HG03520 (cell line): ENCODE measurements at regions not wholly inside any gene's neighbourhood (a gene's known extent, or its start where the extent isn't known, plus 50 kb on each side); places are given as distances from the start of the nearest gene placed in this dataset.

ENCODE experiments used
- ATAC-seq: cut with Tn5 transposase; IDR thresholded peaks from one replicate; pipeline ENCODE4 v1.9.1; 2021; ENCODE audit warnings: mild to moderate bottlenecking, moderate library complexity; ENCODE audit not compliant: unreplicated experiment

DNA sequence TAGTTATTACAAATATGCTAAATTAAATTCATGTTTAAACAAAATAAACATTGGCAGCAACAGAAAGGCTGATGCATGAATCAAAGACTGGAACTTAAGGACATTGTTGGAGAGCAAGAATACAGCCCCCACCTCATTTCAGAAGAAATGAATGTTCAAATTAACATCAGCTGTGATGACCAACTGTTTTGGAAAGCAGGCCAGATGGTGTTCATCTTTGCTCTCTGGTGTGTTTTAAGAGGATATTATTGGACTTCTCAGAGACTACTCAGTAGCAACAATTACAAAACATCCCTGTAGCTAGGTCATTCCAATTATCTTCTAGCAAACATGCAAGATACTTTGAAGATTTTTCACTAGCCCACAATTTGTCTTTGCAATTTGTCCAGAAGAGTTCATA is 118.6 kb upstream of the DOK5 start:
- no peak for ATAC-seq

DNA sequence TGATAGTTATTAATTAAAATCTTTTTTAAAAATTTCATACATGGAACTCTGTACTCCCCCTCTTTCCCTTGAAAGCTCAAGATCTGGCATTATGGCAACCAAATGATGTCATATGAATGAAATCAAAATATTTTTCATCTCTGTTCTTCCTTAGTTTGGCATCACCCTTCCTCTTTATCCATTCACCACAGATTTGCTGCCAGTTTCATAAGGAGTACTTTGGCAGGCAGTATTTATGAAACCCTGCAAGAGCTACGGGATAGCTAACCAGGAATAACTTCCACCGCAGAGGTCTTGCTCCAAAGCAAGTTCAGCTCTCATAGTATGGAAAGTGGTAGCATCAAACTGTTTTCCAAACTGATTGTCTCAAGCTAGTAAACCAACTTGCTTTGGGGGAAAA is 113.9 kb upstream of the DOK5 start:
- no peak for ATAC-seq

DNA sequence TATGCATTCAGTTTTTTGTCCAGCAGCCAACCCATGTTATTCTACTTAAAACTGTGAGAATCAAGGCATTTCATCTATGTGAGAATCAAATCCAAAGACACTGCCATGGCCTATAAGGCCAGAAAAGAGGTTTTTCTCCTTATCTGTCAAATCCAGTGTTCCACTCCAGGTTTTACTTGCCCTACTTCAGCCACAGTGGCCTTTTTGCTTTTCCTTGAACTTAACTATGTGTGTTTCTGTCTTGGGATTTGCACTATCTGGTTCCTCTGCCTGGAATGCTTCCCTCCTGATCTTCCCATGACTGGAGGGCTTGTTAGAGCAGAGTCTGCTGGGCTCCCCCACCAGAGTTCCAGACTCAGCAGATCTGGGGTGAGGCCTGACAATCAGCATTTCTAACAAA is 113.1 kb upstream of the DOK5 start:
- no peak for ATAC-seq

DNA sequence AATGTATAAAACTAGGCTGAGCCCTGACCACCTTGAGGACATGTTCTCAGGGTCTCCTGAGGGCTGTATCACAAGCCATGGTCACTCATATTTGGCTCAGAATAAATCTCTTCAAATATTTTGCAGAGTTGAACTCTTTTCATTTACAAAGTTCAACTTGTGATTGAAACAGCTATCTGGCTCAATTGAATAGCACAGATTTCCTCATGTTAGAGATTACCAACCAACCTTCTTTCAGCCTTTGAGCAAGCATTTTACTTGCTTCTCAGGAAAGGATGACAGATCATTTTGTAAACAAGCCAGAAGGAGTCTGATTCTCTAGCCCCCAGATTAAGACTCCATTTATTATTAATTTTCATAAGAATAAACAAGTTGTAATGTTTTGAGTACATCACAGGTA is 111.0 kb upstream of the DOK5 start:
- no peak for ATAC-seq

DNA sequence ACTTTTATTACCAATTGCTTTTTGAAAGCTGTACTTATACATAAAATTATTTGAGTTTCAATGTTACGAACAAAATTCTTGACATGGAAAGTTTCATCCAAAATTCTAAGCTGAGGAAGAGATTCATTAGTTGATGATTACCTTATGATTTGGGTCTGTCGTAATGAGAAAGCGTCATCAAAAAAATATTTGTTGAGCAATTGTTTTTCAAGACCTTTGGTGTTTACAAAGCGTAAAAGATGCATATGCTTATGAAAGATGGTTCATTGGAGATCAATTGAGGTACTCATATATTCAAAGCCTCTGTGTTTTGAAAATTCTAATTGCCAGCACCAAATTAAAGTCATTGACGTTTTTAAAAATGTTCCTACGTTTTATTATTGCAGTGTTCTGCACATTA is 110.5 kb upstream of the DOK5 start:
- no peak for ATAC-seq

DNA sequence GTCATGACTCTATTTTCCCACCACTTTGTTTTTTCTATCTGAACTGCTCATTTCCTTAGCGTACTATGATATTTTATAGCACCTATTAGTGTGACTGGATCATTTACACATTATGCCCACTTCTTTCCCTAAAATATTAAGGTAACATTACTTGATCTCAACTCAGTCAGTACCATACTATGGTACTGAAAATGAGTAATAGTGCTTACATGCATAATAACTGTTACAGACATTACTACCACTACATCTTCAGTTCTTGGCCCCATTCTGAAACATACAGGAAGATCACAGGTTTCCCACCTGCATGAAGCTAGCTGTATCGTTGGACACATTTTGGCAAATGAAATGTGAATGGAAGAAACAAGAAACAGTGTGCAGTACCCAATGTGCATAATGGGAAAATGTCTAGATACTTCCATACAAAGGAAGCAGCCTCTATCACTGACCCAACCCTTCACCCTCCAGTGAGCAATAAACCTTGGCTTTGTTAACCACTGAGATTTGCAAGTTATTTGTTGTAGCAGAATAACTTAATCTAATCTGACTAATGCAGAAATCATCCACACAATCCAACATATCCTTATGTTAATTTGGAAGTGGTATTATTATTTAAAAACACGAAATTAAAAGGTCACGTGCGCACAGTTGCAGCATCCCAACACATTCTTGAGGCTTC is 108.6 kb upstream of the DOK5 start:
- no peak for ATAC-seq

DNA sequence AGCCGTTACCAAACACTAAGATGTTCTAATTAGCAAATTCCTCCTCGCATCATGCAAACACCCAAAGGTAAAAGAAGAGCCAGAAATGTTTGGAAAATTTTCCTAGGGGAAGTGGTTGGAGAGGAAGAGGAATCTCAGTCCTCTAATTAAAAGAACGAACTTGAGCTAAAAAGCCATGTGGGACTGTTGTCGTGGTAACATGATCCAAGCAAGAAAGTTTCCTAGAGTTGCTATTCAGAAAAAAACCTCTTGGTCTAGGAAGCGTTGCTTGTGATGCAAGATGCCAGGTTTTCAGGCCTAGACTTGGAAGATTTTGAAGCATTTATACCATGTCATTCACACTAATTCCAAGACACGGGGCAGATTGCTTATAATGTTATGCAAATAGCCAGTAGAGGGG is 106.8 kb upstream of the DOK5 start:
- no peak for ATAC-seq

DNA sequence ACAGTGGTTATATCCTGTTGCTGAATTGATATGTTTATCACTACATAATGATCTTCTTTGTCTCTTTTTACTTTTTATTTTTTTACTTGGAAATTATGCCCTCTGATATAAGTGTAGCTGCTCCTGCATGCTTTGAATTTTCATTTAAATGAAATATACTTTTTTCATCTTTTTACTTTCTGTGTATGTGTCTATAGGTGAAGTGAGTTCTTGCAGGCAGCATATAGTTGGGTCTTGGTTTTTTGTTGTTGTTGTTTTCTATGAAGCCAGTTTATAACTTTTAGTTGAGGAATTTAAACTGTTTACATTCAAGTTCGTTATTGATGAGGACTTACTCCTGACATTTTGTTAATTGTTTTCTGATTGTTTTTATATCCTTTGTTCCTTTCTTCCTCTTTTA is 103.1 kb upstream of the DOK5 start:
- no peak for ATAC-seq

DNA sequence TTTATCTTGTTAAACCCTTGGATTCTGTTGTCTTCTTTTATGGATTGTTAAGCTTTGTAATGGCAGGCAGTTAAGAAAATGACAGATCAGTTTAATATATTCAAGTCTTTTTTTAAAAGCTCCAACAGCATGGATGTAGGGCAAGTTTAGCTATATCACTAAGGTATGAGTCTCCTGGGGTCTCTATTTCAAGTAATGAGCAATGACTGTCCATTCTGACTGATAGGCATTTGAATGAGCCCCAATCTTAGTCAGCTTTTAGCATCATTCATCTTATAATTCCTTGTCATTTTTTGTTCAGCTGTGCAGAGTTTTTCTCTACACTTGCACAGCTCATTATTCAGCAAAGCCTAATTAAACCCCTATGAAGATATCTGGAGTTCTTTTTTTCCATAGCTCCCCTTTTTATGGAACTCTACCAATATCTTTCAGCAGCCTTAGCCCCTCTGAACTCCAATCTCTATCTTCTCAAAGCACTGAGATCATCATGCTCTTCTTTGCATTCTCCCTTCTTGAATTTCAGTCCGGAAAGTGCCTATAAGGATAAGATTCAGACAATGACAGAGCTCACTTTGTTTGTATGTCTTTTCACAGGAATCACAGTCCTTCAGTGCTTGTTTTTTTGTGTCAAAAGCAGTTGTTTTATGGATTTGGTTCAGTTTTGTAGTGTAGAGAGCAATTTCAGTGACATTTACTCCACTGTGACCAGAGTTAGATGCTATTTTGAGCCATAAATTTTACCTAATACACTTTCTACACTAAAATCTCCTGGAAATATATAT is 97.2 kb upstream of the DOK5 start:
- ATAC-seq = no peak

DNA sequence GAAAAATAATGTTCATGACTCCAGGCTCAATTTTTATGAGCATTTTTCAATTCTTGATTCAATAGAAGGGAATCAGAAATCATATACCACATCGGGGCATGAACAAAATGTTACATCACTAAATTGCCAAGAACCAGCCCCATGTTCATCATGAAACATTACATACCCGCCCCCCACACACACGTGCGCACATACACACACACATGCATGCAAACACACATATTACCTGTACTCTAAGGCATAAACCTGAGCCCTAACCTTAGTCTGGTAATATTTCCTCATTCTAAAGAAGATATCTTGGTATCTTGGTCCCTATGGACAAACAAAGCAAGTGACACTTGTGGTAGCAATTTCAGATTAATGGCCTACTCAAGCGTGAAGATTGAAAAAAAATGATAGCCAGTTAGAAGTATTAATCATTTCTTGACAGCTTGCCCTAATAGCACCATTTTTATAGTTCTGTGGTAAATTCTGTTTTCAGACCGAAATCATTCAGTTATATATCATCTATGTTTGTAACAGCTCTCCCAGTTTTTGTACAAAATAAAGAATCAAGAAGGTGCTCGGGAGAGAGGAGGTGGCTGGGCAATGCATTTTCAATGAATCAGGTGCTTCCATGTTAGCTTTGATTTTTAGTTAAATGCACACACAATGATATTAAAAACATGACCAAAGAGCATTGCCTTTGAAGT is 95.4 kb upstream of the DOK5 start:
- ATAC-seq = no peak

DNA sequence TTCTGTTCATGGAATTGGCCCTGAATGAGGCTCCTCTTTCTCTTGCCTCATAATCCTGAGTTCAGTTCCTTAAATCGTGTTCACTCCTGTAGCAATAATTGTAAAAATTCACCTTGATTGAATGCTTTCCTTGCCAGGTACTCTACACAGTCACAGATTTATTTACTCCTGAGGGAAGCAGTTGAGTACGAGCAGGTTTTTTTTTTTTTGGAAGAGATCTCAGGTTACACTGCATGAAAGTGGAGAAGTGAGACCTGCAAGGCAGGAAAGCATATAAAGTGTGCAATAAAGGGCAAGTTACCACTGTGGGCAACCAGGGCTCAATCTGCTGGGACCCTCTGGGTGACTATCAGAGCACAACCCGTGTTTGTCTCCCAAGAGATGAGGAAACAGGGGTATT is 93.0 kb upstream of the DOK5 start:
- no peak for ATAC-seq

DNA sequence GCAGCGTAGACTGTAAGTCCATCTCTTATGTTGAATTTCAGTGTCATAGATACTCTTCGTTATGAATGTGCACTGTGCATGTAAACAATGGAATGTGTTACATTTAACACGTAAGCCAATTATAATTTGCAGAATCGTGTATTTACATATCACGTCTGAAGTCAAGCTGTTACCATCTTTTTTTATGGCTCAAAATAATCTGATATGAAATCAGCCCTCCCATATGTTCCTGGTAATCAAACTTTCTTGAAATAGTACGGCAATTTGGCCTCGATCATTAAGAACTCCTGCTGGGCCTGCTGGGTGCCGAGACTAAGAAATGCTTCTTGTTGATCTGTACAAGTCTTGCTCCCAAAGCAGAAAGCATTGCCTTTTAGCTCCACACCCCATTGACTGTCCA is 89.6 kb upstream of the DOK5 start:
- no peak for ATAC-seq

DNA sequence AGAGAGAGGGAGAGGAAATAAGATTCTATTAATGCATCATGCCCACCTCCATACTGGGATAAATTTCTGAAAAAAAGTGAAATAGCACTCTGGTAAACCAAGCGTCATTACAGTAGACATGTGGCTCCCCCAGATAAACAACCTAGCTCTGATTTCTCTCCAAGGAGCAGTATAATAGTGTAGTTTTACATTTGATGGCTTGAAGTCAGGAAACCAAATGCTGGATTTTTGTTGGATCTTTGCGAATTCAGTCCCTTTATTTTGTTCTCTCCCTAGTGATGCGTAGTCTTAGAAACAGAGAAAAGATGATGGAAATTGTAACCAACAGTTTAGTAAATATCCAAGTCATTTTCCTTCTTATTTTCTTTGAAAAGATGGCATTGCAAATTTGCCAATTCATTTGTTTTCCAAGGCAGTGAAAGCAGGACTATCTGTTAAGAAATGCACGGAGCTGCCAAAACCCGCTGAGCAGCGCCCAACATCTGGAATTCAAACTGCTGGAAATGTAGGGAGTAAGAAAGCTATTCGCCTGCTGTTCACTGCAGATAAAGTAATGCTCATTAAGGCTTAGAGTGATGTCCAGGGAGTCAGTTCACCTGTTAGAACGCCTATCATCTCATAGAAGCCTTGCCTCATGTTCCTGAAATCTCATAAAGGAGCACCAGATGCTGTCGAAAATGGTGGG is 85.7 kb upstream of the DOK5 start:
- no peak for ATAC-seq

DNA sequence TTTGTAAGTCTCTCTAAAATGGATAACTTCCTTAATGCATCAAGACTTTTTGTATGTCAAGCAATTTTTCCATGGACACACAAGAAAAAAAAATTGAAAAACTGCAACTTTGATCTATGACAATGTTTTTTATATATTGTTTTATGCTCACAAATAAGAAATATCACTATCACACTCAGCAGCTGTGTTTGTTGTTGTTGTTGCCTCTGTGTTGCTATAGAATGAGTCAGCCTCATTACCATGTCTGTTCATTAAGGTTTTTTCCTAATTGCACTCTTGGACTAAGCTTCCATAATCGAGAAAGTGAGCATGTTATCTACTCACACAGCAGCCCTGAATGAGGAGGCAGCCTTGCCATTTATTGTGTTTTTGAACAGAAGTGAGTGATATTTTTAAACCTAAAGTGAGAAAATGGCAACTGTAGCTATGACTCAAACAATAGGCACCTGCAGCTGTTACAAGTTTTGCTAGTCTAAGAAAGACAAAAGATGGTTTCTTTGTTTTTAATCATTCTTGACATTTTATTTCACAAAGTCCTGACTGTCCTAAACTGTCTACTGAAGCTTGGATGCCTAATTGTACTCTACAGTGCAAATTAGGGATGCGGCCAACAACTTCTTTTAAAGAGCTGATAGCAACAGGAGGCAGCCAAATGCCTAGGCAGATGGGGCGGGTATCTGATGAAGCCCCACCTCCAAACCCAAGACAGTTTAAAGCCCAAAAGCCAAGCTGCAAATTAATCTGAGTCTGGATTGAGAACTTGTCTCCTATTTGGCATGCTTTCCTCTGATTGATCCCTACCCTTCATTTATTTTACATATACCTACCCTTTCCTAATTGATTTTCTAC is 77.9 kb upstream of the DOK5 start:
- ATAC-seq = no peak

DNA sequence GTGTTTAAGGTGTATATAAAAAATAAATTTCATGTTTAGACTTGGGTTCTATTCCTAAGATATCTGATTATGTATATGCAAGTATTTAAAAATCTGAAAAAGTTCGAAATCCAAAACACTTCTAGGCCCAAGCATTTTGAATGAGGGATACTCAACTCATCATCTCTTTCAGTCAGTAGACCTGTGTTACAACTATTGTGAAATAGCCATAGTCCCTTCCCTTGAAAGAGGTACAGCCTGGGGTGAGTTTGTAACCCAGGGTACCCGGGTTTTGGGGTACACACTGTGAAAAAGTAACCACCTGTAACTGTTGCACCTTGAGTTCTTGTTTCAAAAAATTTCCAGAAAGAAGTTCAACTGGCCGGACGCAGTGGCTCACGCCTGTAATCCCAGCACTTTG is 76.6 kb upstream of the DOK5 start:
- no peak for ATAC-seq

DNA sequence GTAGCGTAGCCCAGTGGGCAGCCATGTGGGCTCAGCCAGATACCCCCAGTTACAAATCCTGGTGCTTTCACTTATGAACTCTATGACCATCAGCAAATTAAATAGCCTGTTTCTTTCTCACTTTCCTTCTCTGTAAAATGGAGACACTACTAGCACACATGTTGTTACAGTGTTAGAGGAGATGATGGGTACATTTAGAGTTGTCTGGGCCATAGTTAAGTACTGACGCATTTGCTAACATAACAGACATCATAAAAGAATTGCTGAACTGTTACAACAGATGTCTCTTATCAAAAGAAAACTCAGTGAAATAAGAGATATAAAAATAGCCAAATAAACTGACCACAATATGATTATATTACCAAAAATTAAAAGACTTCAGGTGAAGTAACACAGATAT is 69.9 kb upstream of the DOK5 start:
- no peak for ATAC-seq

DNA sequence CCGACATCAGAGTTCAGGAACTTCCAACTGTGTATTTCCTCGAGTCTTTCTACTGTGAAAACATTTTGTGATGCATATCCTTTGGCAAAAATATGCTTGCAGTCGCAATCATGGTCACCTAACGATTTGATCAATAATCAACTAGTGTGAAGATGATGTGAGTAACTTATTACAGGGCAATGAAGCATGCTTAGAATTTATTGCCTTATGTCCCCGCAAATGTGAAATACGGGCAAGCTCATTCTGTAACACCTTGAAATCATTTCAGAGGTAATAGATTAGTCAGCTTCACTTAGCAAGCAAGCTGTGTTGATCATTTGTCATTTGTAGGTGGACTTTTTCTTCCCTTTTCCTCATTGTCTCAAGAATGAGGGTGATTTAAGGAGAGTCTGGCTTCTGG is 67.9 kb upstream of the DOK5 start:
- ATAC-seq = no peak

DNA sequence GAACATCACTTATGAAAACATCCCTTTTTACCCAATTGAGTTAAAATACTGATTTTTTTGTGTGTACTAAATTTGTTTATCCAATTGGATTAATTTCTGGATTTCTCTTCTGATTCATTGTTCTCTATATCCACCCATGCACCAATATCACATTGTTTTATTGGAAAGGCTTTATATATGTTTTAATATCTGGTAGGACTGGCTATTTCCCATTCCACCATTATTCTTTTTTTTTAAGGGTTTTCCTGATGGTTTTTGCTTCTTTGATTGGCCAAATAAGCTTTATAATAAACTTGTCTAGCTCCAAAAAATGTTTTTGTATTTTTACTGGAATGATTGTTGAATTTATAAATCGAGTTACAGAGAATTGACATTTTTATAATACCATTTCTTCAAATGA is 59.4 kb upstream of the DOK5 start:
- ATAC-seq = no peak

DNA sequence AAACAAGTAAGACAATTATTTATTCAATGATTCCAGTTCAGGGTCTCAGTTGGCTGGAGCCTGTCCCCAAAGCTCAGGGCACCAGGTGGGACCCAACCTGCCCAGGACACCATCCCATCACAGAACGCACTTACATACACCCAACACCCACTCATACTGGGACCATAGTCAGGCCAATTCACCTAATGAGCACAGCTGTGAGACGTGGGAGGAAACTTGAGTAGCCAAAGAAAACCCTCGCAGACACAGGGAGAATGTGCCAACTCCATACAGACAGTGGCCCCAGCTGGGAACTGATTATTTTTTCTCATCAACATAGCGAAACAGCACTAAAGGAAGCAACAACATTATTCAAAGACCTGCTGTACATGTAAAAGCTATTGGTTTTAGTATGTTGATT is 58.6 kb upstream of the DOK5 start:
- ATAC-seq = no peak

DNA sequence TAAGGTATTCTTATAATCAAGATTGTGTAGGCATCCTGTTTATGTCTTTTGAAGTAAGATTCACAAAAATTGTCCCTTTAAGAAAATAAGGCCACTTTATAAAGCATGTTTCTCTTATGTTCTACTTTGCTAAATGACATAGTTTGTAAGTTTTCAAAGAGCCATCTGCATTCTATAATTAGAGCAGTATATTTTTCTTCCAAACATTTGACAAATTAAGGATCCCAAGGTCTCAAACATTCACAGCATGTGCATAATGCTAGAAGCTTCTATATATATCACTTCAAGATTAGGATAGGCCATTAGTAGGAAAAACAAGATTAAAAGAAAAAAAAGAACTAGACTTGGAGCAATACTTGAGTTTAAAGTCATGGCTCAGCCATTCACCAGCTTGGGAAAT is 55.9 kb upstream of the DOK5 start:
- no peak for ATAC-seq
